Loucy (cell line): ENCODE measurements at regions not wholly inside any gene's neighbourhood (a gene's known extent, or its start where the extent isn't known, plus 50 kb on each side); places are given as distances from the start of the nearest gene placed in this dataset.

Experiments
- H2AFZ ChIP-seq: fragments of 200-600 bp; sonication (generic); 2 replicates; pipeline ENCODE4 v1.6.0; 2016; ENCODE audit warnings: antibody characterized with exemption, mild to moderate bottlenecking, low read length, moderate library complexity
- H3F3A ChIP-seq: fragments of 200-600 bp; 2 replicates; pipeline ENCODE4 v1.6.0; 2016; ENCODE audit warnings: antibody characterized with exemption, low read depth, mild to moderate bottlenecking
- H3K27me3 ChIP-seq: fragments of 200-600 bp; sonication (generic); 2 replicates; pipeline ENCODE4 v1.6.1; 2014; ENCODE audit warnings: low read length, mild to moderate bottlenecking; ENCODE audit not compliant: insufficient read depth, poor library complexity, severe bottlenecking
- H3K36me3 ChIP-seq: fragments of 200-600 bp; sonication (generic); 2 replicates; pipeline ENCODE4 v1.6.1; 2016; ENCODE audit warnings: low read length; ENCODE audit not compliant: insufficient read depth
- H3K4me1 ChIP-seq: fragments of 200-600 bp; sonication (generic); 2 replicates; pipeline ENCODE4 v1.5.1; 2014; ENCODE audit warnings: low read length, mild to moderate bottlenecking; ENCODE audit not compliant: insufficient read depth, poor library complexity, severe bottlenecking
- H3K4me2 ChIP-seq: fragments of 200-600 bp; sonication (generic); 2 replicates; pipeline ENCODE4 v1.6.0; 2014; ENCODE audit warnings: antibody characterized with exemption, low read length, low read depth, mild to moderate bottlenecking; ENCODE audit not compliant: poor library complexity, severe bottlenecking
- H3K4me3 ChIP-seq: fragments of 200-600 bp; sonication (generic); 2 replicates; pipeline ENCODE4 v1.5.1; 2014; ENCODE audit warnings: low read length, mild to moderate bottlenecking, mixed read lengths; ENCODE audit not compliant: poor library complexity, severe bottlenecking
- H3K79me2 ChIP-seq: fragments of 200-600 bp; sonication (generic); 2 replicates; pipeline ENCODE4 v1.6.1; 2014; ENCODE audit warnings: low read length; ENCODE audit not compliant: insufficient read depth
- H3K9ac ChIP-seq: fragments of 200-600 bp; sonication (generic); 2 replicates; pipeline ENCODE4 v1.6.0; 2014; ENCODE audit warnings: mild to moderate bottlenecking, low read depth, low read length, moderate library complexity; ENCODE audit not compliant: poor library complexity, severe bottlenecking
- H3K9me2 ChIP-seq: fragments of 200-600 bp; sonication (generic); replicated peaks from 2 replicates; pipeline ENCODE4 v1.6.1; 2016; ENCODE audit warnings: low read depth, low read length, mixed read lengths
- H3K9me3 ChIP-seq: fragments of 200-600 bp; sonication (generic); 2 replicates; pipeline ENCODE4 v1.6.1; 2014; ENCODE audit warnings: mild to moderate bottlenecking, antibody characterized with exemption, low read length, low read depth; ENCODE audit not compliant: insufficient read depth
- H4K20me1 ChIP-seq: fragments of 200-600 bp; sonication (generic); 2 replicates; pipeline ENCODE4 v1.6.0; 2014; ENCODE audit warnings: antibody characterized with exemption, low read length, mild to moderate bottlenecking; ENCODE audit not compliant: insufficient read depth, poor library complexity, severe bottlenecking
- EZH2phosphoT487 ChIP-seq: fragments of 200-600 bp; IDR thresholded peaks from 2 replicates; pipeline ENCODE4 v1.6.1; 2018; ENCODE audit warnings: antibody characterized with exemption, mild to moderate bottlenecking, moderate library complexity, borderline replicate concordance
- TF ChIP-seq, protein P1 (sequence below): fragments of 200-600 bp; sonication (generic); conservative IDR thresholded peaks from 2 replicates; pipeline ENCODE4 v1.5.1; 2014; ENCODE audit warnings: mild to moderate bottlenecking, antibody characterized with exemption, low read length

DNA sequence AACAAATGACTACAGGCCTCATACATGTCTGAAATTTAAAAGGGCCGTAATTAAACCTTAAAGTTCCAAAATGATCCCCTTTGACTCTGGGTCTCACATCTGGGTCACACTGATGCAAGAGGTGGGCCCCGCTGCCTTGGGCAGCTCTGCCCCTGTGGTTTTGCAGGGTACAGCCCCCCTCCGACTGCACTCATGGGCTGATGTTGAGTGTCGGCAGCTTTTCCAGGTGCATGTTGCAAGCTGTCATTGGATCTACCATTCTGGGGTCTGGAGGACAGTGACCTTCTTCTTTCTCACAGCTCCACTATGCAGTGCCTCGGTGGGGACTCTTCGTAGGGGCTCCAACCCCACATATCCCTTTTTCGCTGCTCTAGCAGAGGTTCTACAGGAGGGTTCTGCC lies 1537.9 kb downstream of the PCDH18 start:
- H3K9me3 ChIP-seq = no peaks in the 10 kb centered on the region
- no peak overlapping the region for H3K9ac ChIP-seq
- no peaks in the 10 kb centered on the region for H3K79me2 ChIP-seq
- no peaks in the 10 kb centered on the region for H3F3A ChIP-seq
- no peaks in the 10 kb centered on the region for H3K9me2 ChIP-seq
- H3K4me2 ChIP-seq = no peak overlapping the region
- no peaks in the 10 kb centered on the region for H3K4me1 ChIP-seq
- H3K4me3 ChIP-seq = no peak overlapping the region
- no peak for TF ChIP-seq EZH2phosphoT487
- TF ChIP-seq, protein P1, sequence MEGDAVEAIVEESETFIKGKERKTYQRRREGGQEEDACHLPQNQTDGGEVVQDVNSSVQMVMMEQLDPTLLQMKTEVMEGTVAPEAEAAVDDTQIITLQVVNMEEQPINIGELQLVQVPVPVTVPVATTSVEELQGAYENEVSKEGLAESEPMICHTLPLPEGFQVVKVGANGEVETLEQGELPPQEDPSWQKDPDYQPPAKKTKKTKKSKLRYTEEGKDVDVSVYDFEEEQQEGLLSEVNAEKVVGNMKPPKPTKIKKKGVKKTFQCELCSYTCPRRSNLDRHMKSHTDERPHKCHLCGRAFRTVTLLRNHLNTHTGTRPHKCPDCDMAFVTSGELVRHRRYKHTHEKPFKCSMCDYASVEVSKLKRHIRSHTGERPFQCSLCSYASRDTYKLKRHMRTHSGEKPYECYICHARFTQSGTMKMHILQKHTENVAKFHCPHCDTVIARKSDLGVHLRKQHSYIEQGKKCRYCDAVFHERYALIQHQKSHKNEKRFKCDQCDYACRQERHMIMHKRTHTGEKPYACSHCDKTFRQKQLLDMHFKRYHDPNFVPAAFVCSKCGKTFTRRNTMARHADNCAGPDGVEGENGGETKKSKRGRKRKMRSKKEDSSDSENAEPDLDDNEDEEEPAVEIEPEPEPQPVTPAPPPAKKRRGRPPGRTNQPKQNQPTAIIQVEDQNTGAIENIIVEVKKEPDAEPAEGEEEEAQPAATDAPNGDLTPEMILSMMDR = no peak
- no peaks in the 10 kb centered on the region for H3K27me3 ChIP-seq
- H4K20me1 ChIP-seq = no peaks in the 10 kb centered on the region
- H2AFZ ChIP-seq = no peak overlapping the region
- H3K36me3 ChIP-seq = no peaks in the 10 kb centered on the region

DNA sequence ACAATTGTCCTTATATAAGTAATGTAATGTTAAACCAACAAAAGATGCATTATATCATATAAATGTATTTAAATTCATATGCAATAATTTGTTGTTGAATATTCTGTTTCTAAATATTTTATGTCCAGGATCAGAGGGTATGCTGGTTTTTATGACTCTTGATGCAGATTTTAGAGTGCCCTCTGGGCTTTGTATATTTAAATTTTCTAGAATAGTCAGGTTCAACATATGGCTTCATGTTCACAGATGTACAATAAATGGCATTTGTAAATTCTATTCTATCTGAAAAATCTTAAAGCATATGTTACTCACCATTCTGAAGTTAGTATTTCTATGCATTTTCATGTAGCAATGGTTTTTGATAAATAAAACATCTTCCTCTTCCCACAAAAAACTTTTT lies 1555.4 kb downstream of the PCDH18 start:
- Histone ChIP-seq H3K27me3 (no peaks in the 10 kb centered on the region), H3K9me2 (no peaks in the 10 kb centered on the region), H2AFZ (no peak overlapping the region), H3K4me3 (no peak overlapping the region), H3K9me3 (no peaks in the 10 kb centered on the region), H3K36me3 (no peaks in the 10 kb centered on the region), H3K4me1 (no peaks in the 10 kb centered on the region), H3K9ac (no peak overlapping the region), H3K79me2 (no peaks in the 10 kb centered on the region), H4K20me1 (no peaks in the 10 kb centered on the region), H3F3A (no peaks in the 10 kb centered on the region), H3K4me2 (no peak overlapping the region)
- TF ChIP-seq, protein P1 = no peak
- TF ChIP-seq EZH2phosphoT487 = no peak

DNA sequence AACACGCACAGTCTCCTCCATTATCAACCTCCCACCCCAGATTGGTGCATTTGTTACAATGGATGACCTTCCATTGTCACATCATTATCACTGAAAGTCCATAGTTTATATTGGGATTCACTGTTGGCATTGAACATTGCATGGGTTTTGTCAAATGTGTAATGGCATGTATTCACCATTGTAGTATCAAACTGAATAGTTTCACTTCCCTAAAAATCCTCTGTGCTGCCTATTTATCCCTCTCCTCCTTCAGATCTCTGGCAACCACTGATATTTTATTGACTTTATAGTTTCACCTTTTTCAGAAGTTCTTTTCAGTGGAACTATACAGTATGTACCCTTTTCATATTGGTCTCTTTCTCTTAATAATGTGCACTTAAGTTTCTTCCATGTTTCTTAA lies 1565.4 kb downstream of the PCDH18 start:
- Histone ChIP-seq H3K9me2 (0 out of 2 replicates have a peak, but pooled peaks cover 6% of the 10 kb centered on the region), H3F3A (no peaks in the 10 kb centered on the region), H3K9ac (no peak overlapping the region), H4K20me1 (no peaks in the 10 kb centered on the region), H3K4me3 (no peak overlapping the region), H3K79me2 (no peaks in the 10 kb centered on the region), H3K36me3 (no peaks in the 10 kb centered on the region), H3K27me3 (no peaks in the 10 kb centered on the region), H3K9me3 (no peaks in the 10 kb centered on the region), H3K4me1 (no peaks in the 10 kb centered on the region), H3K4me2 (no peak overlapping the region), H2AFZ (no peak overlapping the region)
- TF ChIP-seq, protein P1 = no peak
- no peak for TF ChIP-seq EZH2phosphoT487
